Embryonic facial prominence (tissue), 1 donor: ENCODE measurements at regions not wholly inside any gene's neighbourhood (a gene's known extent, or its start where the extent isn't known, plus 50 kb on each side); places are given as distances from the start of the nearest gene placed in this dataset.

Experiments used
- DNase-seq: peaks from one replicate; pipeline ENCODE4 v3.0.0-alpha.2; 2016; ENCODE audit errors: extremely low spot score

GRCh38 chr2:19456705-19457309 lies 98.4 kb upstream of the OSR1 start:
- DNase-seq = no peak

- DNase-seq = no peak
Measured at GRCh38 chr2:19454125-19454524, 95.7 kb upstream of the OSR1 start.

GRCh38 chr2:19442731-19443130 lies 84.3 kb upstream of the OSR1 start:
- DNase-seq = no peak

DNA sequence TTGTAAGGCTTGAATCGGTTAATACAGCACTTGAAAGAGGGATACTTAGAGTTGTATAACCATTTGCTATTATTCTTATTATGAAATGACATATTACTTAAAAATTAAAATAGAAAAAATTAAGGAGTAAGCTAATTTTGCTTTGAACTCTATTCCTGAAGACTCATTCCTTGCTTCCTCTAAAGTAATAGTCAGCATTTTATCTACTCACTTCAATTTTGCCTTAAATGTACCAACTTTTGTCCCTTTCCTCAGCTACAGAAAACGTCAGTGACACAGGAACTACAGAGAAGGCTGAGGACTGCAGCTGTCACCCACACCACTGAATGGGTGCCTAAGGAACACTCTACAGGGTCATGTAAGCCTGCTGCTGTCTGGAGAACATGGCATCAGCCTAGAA lies 80.7 kb upstream of the OSR1 start:
- no peak for DNase-seq

- no peak for DNase-seq
Measured at GRCh38 chr2:19435815-19436214, 77.4 kb upstream of the OSR1 start.

DNA sequence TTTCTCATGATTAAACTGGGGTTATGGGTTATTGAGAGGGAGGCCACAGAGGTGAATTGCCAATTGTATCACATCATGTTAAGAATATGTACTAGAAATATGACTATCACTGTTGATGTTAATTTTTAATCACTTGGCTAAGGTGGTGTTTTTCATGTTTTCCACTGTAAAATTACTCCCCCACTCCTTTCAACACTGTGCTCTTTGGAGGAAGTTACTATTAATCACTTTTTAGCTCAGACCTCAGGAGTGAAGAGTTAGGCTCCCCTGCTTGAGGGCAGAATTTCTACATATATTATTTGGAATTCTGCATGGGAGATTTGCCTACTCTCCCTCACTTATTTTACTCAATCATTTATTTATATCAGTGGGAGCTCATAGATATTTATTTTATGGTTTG lies 76.0 kb upstream of the OSR1 start:
- DNase-seq = no peak

DNA sequence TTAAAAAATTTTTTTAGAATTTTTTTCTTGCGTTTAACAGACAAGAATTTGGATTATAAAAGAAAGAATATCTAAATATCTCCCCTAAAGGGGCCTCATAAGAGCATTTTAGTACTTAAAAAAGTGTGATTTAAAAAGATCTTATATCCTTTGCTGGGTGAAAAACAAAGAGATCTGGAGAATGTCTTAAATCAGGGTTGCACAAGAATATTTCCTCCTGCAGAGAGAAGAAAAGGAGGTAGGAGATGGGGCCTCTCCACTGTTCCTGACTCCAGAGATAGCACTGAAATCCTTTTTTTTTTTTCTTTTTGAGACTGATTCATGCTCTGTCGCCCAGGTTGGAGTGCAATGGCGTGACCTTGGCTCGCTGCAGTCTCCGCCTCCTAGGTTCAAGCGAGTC lies 68.5 kb upstream of the OSR1 start:
- no peak for DNase-seq

DNA sequence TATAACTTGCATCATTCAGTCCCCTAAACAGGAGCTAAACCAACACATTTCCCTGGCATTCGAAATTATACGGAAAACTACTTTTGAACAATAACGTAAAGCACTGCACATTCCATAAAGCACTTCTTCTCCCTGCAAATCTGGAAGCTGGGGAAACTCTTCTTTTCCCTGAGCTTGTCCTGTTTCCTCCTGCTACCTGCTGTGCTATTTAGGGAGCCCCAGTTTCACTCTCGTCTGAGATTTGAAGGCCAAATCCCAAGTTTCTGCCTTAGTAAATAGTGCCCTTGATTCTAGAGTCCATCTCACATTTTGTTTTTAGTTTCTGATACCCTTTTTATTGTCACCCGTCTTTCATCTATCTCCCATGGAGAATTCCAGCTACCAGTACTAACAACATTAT lies 67.7 kb upstream of the OSR1 start:
- DNase-seq = no peak

- DNase-seq = no peak
Measured at GRCh38 chr2:19425419-19425818, 67.0 kb upstream of the OSR1 start.

- DNase-seq = no peak
Measured at GRCh38 chr2:19419211-19419880, 60.9 kb upstream of the OSR1 start.

DNA sequence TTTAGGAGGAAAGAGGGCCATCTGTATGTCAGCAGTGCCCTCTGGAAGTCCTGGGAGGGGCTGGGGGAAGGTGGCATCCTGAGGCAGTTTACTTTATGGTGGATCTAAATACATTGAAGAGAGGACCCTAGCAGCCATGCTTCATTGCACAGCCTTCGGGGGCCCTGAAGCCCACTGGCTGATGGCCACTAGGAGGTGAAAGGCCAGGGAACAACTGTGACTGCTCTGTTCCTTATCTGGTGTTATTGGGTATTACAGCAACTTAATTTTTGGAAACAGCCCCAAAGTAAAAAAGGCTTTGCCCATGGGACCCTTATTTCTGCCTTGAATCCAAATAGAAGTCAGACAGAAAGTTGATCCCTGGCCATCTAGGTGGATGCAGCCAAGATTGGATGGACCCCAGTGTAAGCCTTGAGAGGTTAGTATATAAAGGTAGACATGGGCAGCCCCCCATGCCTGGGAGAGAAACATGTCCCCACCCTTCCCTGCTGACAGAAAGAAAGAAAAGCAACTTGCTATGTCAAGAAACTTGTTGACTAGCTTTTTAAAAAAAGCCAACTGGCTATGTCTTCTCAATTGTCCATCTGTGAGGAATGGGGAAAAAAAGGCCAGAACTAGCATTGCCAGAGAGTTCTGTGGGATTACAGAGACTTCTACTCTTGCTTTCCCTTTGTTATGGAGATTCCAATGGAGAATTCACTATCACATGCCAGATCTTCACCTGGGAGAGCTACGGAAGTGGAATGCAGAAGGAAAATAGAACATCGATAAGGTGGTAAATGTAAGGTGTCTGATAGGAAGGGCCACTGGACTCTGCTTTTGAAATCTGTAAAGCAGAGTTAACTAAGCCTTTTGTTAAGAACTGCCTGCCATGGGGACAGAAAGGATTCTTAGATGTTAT lies 58.6 kb upstream of the OSR1 start:
- no peak for DNase-seq

DNA sequence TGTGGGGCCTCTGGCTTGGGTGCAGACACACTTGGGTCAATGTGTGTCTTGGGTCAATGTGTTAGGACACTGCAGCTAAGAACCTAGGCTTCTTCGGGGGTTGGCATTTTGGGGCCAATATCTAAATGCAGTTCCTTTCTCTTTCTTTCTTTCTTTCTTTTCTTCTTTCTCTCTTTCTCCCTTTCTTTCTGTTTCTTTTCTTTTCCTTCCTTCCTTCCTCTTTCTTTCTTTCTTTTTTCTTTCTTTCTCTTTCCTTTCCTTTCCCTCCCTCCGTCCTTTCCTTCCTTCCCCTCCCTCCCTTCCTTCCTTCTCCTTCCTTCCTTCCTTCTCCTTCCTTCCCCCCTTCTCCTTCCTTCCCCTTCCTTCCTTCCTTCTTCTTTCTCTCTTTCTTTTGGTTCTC lies 57.7 kb upstream of the OSR1 start:
- no peak for DNase-seq

GRCh38 chr2:19409046-19409445 lies 50.6 kb upstream of the OSR1 start:
- no peak for DNase-seq

- no peak for DNase-seq
Measured at GRCh38 chr2:19408592-19408991, 50.2 kb upstream of the OSR1 start.
